GM18505 (cell line): ENCODE measurements at regions not wholly inside any gene's neighbourhood (a gene's known extent, or its start where the extent isn't known, plus 50 kb on each side); places are given as distances from the start of the nearest gene placed in this dataset.

ENCODE experiments used
- ATAC-seq: cut with Tn5 transposase; IDR thresholded peaks from one replicate; pipeline ENCODE4 v1.9.1; 2021; ENCODE audit not compliant: unreplicated experiment
- POLR2A ChIP-seq: IDR thresholded peaks from 4 replicates; pipeline ENCODE4 v1.6.1; 2011; ENCODE audit warnings: borderline replicate concordance; ENCODE audit not compliant: insufficient read depth, insufficient read length; ENCODE audit errors: extremely low read depth

- no peak for ATAC-seq
- no peak for TF ChIP-seq POLR2A
These were observed 475.2 kb upstream of the CDH18 start for GRCh38 chr5:20463206-20463605.

DNA sequence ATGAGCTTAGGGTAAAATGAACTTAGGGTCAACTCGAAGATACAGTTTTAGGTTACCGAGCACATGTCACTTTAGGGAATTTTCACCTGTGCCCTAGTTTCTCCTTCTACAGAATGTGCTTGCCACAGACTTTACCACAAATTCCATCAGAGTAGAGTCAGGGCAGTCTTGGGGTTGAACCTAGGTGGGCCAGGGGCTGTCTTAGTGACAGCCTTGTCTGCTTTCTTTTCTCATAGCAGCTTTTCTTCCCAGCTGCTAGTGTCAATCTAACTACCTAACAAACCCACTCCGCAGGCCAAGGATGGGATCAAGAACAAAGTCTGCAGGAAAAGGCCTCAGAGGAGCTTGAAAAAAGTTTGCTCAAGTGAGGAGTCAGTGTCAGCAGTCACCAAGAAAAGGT lies 458.1 kb upstream of the CDH18 start:
- TF ChIP-seq POLR2A, result no peak
- ATAC-seq, result no peak

DNA sequence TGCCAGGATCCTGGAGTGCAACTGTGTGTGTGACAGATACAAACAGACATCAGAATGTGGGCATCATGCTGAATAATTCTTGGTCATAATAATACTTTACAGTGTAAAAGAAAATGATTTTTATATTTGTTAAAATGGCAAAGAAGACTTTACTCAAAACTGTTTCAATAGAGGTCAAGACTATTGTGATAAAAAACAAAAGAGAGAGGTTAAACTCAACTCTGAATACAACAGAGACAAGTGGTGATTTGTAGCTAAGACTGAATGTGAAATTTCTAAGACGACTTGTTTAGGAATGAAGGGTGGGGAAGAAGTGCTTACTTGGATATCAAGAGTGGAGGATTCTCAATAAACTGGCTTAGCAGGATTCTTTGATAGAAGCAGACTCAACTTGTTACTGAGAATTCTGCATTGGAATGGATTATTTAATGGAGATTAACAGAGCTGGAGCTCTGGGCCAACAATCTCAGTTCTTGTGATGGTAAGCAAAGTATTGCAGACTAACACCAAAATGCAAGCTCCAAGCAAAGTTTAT lies 457.4 kb upstream of the CDH18 start:
- no peak for ATAC-seq
- no peak for TF ChIP-seq POLR2A

GRCh38 chr5:20434786-20435185 lies 446.8 kb upstream of the CDH18 start:
- TF ChIP-seq POLR2A, result no peak
- ATAC-seq, result no peak

DNA sequence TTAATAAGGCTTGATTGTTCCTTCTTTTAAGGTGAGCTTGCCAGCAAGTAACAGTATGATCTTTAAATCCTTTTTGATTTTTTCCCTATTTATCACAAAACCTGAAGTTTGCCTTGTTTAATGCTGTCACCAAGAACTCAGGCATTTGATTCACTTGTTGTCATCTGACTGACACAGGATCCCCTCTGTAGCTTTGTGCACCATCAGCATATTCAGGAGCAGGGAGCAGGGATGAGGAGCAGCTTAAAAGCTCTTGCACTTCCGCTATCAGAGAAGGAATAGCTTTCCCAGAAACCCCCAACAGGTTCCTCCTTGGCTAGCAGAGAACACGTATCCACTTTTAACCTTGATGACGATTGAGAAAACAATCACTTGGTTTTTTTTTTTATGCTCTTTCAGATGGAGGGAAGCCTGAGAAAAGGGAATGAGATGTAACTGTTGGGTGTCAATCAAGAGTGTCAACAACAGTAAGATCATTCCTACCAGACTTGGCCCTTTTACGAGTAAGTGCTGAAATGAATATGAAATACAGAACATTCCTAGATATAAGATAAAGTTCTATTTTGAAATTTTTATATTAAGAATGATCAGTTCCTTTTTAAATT lies 433.1 kb upstream of the CDH18 start:
- ATAC-seq, result no peak
- no peak for TF ChIP-seq POLR2A
